ENCODE measurements at regions not wholly inside any gene's neighbourhood (a gene's known extent, or its start where the extent isn't known, plus 50 kb on each side); places are given as distances from the start of the nearest gene placed in this dataset.

- TF ChIP-seq CTCF (IDR thresholded peaks at IDR 0.05; ENCODE audit: insufficient read depth, low read depth, low read length, missing control alignments): no peak
- DNase-seq (ENCODE audit: low read depth): no peak
These were observed 76.7 kb downstream of the TRIM29 start for GRCh38 chr11:120061036-120061760.

GRCh38 chr11:120060512-120060911 is 77.4 kb downstream of the TRIM29 start:
- no peak for DNase-seq (ENCODE audit: low read depth)
- no peak for TF ChIP-seq CTCF (IDR thresholded peaks at IDR 0.05; ENCODE audit: insufficient read depth, low read depth, low read length, missing control alignments)
- H3K4me3 ChIP-seq (ENCODE audit: low read depth, low read length): no peak overlapping the region

More at GRCh38 chr11:120061036-120061760, 76.7 kb downstream of the TRIM29 start:
- no peak overlapping the region for H3K4me3 ChIP-seq (ENCODE audit: low read depth, low read length)

GRCh38 chr11:120058931-120059330 is 79.0 kb downstream of the TRIM29 start:
- TF ChIP-seq CTCF (IDR thresholded peaks at IDR 0.05; ENCODE audit: insufficient read depth, low read depth, low read length, missing control alignments): no peak
- H3K4me3 ChIP-seq (ENCODE audit: low read depth, low read length): no peak overlapping the region
- no peak for DNase-seq (ENCODE audit: low read depth)

- no peak for DNase-seq (ENCODE audit: low read depth)
- no peak overlapping the region for H3K4me3 ChIP-seq (ENCODE audit: low read depth, low read length)
- TF ChIP-seq CTCF (IDR thresholded peaks at IDR 0.05; ENCODE audit: insufficient read depth, low read depth, low read length, missing control alignments): no peak
These were observed 80.0 kb downstream of the TRIM29 start for GRCh38 chr11:120057595-120058581.

- DNase-seq (ENCODE audit: low read depth): no peak
- no peak for TF ChIP-seq CTCF (IDR thresholded peaks at IDR 0.05; ENCODE audit: insufficient read depth, low read depth, low read length, missing control alignments)
- H3K4me3 ChIP-seq (ENCODE audit: low read depth, low read length): no peak overlapping the region
These were observed 80.9 kb downstream of the TRIM29 start for GRCh38 chr11:120057028-120057330.

- DNase-seq (ENCODE audit: low read depth): no peak
- no peak for TF ChIP-seq CTCF (IDR thresholded peaks at IDR 0.05; ENCODE audit: insufficient read depth, low read depth, low read length, missing control alignments)
- no peak overlapping the region for H3K4me3 ChIP-seq (ENCODE audit: low read depth, low read length)
These were observed 81.4 kb downstream of the TRIM29 start for GRCh38 chr11:120056301-120057027.

Data from GM12865 (cell line).